NCI-H748 (cell line): ENCODE measurements at regions not wholly inside any gene's neighbourhood (a gene's known extent, or its start where the extent isn't known, plus 50 kb on each side); places are given as distances from the start of the nearest gene placed in this dataset.

Experiments used
- DNase-seq: peaks from one replicate; lab custom pipeline; 2025; ENCODE audit not compliant: unreplicated experiment; lab: John Stamatoyannopoulos, UW

DNA sequence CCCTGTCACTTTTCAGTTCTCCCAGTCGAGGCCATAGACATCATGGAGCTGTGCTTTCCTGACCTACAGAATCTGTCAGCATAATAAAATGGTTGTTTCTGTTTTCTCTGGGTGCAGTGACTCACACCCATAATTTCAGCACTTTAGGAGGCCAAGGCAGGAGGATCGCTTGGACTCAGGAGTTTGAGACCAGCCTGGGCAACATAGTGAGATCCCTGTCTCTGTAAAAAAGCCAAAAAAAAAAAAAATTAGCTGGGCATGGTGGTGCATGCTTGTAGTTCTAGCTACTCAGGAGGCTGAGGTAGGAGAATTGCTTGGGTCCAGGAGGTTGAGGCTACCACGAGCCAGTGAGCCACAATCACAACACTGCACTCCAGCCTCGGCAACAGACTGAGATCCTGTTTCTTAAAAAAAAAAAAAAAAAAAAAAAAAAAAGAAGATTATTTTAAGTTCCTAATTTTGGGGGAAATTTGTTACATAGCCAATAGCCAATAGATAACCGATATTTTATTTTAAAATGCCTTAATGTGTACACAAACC is 196.2 kb downstream of the ADSS2 start:
- no peak for DNase-seq

DNA sequence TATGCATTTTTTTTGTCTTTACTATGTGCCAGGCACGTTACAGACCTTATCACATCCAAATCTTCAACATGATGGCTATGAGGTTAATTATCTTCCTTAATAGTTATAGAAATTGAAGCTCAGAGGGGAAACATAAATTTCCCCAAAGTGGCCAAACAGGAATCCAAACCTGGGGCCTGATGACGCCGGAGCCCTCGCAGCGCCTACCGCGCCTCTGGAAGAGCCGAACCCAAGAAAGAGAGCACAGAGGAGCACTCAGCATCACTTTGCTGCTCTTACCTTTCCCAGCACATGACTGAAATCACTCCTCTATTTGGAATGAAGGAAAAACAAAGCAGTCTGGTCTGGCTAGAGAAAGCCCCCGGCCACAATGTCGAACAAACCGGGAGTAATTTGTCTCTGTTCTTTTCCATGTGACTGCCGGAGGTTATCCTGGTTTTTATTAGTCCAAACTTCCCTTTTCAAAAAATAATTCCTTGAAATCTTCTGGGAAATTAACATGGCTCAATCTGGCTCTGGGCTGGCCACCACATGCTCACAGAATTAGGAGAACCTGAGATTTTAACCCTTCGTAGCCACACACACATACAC is 195.5 kb downstream of the ADSS2 start:
- peak; percentile 52 for DNase-seq

DNA sequence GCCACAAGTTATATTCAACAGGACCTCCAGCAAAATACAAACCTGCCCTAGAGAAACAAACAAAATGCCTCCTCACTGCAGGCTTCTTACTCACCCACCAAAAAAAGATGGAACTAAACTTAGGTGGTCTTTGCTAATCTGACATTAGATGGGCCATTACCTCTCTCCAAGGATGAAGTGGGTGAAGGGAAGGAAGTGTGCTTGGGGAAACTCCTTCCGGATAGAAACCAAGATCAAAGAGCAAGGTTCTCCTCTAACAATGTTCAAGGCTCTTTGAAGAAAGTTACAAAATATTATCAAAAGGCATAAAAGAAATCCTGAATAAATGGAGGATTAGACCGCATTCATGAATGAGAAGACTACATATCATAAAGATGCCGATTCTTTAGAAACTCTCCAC is 187.5 kb downstream of the ADSS2 start:
- DNase-seq = no peak

- no peak for DNase-seq
Observed at GRCh38 chr1:244265507-244265906, 186.2 kb downstream of the ADSS2 start.

GRCh38 chr1:244269169-244269568 is 182.5 kb downstream of the ADSS2 start:
- DNase-seq = no peak

DNA sequence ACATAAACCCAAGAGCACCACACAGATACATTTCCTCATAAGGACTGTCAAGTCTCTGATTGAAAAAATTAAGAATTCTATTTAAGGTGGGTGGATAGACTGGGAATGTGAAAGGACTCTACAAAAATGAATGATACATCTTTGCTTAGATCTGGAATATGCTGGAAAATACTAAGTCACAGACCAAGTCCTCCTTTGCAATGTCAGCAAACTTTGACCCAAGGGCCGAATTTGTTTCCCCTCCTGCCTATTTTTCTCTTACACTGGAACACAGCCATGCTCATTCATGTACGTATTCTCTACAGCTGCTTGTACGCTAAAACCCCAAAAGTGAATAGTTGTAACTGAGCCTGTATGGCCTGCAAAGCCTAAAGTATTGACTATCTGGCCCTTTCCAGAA is 180.7 kb downstream of the ADSS2 start:
- DNase-seq = no peak

GRCh38 chr1:244271691-244272308 is 179.9 kb downstream of the ADSS2 start:
- DNase-seq = no peak

DNA sequence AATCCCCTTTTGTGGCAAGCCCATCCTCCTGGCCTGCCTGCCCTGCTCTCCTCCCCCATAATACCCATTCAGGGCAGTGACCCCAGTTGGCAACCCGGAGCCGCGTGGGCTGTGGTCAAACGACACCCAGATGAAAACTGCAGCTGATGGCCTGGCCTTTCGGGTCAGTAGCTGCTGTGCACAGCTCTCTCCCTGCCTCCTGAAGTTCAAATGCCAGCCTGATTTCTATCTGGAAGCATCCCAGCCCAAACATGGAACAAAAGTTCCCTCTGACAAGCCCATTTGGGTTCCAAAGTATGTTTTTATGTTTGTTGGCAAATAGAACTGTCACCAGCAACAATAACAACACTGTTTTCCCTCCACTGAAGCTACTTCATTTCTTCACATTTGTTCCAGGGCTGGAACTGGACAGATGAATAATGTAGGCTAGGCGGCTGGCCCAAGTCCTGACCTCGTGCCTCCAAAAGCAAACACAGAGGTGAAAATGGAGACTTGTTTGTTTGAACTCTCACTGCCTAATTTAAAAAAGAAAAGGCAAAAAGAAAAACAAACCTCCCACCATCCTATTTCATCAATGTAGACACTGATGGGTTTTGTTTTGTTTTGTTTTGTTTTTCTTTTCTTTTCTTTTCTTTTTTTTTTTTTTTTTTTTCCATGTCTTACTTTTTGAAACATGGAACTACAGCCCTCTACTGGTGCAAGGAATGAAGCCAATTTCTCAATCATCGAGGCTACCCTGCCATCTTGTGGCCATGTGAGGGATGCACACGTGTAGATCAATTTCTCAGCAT is 179.0 kb downstream of the ADSS2 start:
- DNase-seq = peak; percentile 68

DNA sequence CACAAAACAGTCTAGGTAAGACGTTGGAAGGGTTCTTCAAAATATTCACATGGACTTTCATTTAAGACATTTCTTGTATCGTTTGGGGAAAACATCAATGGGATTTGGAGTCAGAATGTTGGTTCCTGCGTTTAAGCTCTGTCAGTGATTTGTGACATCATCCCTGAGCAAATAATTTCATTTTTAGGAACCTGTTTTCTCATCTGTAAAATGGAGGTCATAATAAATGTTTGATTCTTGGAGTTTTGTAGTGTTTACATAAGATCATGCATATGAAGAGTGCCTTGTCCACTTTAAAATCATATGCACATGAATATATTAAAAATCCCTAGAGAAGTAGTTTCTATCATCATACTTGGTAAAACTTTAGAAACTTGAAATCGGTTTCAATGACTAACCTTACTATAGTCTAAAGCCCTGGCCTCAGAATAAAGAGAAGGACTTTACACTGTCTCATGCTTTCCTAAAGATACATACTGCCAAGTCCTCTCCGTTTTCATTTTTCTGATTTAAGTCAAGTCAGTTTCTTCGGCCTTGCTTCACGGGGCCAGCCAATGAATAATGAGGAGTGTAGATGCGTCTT is 178.4 kb downstream of the ADSS2 start:
- DNase-seq = no peak

GRCh38 chr1:244273845-244274619 is 177.7 kb downstream of the ADSS2 start:
- DNase-seq = no peak

- DNase-seq = no peak
Observed at GRCh38 chr1:244276646-244277045, 175.1 kb downstream of the ADSS2 start.

DNA sequence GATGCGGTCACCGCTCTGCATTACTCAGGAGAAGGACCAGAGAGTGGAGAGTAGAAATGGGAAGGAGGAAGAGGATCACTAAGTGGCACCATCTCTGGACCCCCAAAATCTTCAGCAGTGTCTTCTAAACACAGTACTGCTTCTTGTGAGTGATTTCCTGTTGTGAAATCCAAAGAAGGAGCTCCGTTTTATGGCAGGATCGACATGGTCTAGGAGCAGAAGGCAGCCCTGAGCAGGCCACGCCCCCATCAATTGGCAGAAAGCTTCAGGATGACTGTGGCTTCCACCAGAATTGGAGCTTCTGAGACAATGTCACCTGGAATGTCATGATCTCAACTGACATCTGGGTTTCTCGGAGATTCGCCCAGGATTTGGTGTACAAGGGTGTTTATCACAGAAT is 171.5 kb downstream of the ADSS2 start:
- DNase-seq = no peak

DNA sequence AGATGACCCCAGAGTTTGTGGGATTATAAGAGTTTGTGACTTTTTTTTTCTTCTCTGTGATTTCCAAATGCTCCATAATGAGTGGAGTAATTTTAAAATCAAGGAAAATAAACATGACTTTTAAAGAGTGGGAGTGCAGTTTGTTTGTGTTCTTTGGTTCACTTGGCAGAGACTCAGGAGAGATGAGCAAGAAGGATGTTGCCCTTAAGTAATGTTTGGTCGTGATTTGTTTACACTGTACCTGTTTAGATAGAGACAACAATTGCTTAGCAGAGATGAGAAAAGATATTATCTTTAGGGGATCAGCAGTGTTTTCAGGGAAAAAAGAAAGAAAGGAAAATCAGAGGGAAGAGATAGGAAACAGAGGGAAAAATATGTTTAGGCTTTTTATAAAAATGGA is 170.8 kb downstream of the ADSS2 start:
- no peak for DNase-seq

GRCh38 chr1:244283772-244284171 is 167.9 kb downstream of the ADSS2 start:
- no peak for DNase-seq

DNA sequence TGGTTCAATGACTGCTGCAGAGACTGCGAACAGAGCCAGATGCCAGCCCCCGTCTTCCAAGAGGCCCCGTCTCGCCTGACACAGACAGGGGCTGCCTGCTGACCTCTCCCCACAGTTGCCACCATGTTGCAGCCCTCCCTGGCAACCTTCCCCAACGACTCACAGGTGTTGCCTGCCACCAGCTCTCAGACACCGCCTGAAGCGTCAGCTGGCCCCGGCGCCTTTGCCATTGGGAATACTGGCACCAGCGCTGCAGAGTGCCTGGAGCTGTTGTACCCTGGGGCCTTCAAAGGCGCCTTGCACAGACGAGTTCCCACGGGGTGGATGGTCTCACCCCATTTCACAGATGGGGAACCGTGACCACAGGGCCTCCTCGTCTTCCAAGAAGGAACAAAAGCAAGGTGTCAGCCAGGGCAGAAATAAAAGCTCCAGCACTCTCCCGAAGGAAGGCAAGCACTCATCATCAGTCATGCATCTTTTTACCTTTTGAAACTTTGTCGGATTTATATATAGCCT is 167.0 kb downstream of the ADSS2 start:
- no peak for DNase-seq

DNA sequence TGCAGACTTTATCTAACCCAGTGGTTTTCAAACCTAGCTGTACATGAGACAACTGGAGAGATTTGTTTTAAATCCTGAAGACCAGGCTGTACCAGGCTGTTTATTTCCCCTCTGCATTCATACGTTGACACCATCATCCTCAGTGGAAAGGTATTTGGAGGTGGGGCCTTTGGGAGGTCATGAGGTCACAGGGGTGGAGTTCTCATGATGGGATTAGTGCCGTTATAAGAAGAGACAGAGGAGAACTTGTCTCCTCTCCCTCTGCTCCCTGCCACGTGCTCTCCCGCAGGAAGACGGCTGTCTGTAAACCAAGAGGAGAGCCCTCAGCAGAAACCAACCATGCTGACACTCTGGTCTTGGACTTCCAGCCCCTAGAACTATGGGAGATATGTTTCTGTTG is 165.4 kb downstream of the ADSS2 start:
- no peak for DNase-seq

DNA sequence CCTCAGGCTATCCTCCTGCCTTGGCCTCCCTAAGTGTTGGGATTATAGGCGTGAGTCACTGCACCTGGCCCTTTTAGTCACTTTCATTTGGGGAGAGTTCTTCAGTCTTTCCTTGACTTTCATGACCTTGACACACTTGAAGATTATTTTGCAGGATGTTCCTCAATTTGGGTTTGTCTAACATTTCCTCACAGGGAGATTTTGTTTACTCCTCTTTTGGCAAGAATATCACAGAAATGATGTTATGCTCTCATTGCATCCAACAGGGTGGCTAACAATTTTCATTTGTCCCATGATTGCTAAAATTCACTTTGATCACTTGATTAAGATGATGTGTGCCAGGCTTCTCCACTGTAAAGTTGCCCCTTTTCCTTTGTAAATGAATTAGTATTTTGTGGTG is 164.0 kb downstream of the ADSS2 start:
- DNase-seq = no peak

GRCh38 chr1:244288663-244289062 is 163.0 kb downstream of the ADSS2 start:
- no peak for DNase-seq

- no peak for DNase-seq
Observed at GRCh38 chr1:244289991-244290785, 161.5 kb downstream of the ADSS2 start.
